MG63 (cell line): ENCODE measurements at regions not wholly inside any gene's neighbourhood (a gene's known extent, or its start where the extent isn't known, plus 50 kb on each side); places are given as distances from the start of the nearest gene placed in this dataset.

ENCODE experiments used
- DNase-seq: peaks from one replicate; pipeline ENCODE4 v3.0.0-alpha.2; 2020
- H3K27me3 ChIP-seq: fragments of 250-450 bp; sonication (Bioruptor Pico); 2 replicates; pipeline ENCODE4 v1.5.1; 2020; ENCODE audit warnings: mild to moderate bottlenecking, moderate library complexity
- H3K36me3 ChIP-seq: fragments of 250-450 bp; sonication (Bioruptor Pico); 2 replicates; pipeline ENCODE4 v1.5.1; 2020; ENCODE audit warnings: mild to moderate bottlenecking, moderate library complexity
- H3K4me3 ChIP-seq: fragments of 250-450 bp; sonication (Bioruptor Pico); 2 replicates; pipeline ENCODE4 v1.5.1; 2020; ENCODE audit warnings: mild to moderate bottlenecking, moderate library complexity
- H3K9me3 ChIP-seq: fragments of 250-450 bp; sonication (Bioruptor Pico); 2 replicates; pipeline ENCODE4 v1.5.1; 2020; ENCODE audit warnings: mild to moderate bottlenecking, moderate library complexity

DNA sequence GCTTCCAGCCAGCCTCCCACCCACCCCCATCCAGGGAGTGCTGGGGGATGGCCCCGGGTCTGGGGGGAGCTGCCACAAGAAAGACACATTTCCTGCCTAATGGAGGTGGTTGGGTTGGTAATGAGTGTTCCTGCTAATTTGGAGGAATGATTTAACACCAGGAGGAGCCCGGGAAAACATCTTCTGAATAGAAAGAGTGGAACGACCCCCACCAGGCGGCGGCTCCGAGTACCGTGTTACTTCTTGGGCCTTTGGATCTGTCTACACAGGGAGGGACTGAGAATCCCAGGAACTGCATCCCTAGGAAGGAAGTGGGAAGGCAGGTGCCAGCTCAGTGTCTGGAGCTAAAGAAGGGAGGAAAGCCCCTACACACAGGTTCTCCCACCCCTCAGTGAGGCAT lies 64.6 kb downstream of the TSPAN17 start:
- no peaks in the 10 kb centered on the region for H3K27me3 ChIP-seq

DNA sequence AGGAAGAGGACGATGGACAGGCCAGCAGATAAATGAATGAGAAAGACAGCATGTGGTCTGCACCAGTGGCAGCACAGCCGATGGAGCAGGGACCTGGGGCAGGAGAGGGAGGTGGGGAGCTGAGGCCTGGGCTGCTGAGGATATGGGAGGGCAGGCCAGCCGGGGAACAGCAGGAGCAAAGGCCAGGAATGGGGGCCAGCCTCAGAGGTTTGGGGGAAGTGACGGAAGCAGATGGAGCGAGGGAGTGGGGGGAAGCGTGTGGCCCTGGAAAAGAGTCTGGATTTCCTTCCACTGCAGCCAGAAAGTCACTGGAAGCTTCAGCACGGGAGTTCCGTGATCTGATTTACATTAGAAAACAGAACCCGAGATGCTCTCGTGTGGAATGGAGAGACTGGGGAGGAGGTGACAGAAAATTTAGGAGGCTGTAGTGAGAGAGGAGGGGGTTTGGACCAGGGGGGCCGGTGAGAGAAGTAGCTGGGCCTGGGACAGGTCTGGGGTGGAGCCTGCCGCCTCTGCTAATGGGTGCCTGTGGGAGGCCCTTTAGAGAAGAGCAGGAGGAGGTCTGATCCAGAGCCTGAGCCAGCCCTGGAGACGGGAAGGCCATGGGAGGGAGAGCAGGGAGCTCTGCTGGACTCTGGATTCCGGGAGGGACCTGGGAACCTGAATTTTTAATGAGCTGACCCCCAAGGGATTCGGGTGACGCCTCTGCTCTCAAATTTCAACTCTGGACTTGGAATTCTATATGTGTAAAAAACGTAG lies 65.4 kb downstream of the TSPAN17 start:
- no peaks in the 10 kb centered on the region for H3K27me3 ChIP-seq
- DNase-seq, result no peak
- H3K4me3 ChIP-seq, result no peak overlapping the region
- H3K9me3 ChIP-seq, result peaks cover 8% of the 10 kb centered on the region
- H3K36me3 ChIP-seq, result no peaks in the 10 kb centered on the region

More for the DNA sequence above, 64.6 kb downstream of the TSPAN17 start:
- Histone ChIP-seq H3K36me3 (no peaks in the 10 kb centered on the region), H3K9me3 (peaks cover 8% of the 10 kb centered on the region), H3K4me3 (no peak overlapping the region)
- no peak for DNase-seq

DNA sequence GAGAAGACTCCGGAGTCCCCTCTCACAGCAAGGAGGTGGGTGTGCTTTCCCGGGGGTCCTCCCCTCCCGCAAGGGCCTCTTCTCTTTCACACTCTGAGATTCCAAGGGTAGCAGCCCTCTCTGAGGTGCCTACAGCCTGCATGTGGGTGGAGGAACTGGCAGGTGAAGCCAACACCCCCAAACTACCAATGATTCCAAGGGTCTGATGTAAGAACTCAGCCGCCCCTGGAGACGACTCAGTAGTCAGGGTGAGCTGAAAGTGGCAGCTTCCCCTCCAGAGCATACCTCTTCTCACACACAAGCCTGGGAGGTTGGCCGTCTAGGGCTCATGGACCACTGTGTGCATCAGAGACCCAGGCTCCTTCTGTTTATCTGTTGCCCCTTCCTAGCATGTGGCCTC lies 66.1 kb downstream of the TSPAN17 start:
- peaks cover 8% of the 10 kb centered on the region for H3K9me3 ChIP-seq
- H3K36me3 ChIP-seq, result no peaks in the 10 kb centered on the region
- DNase-seq, result peak; percentile 36
- no peaks in the 10 kb centered on the region; the same call in 1 of the 2 replicates for H3K27me3 ChIP-seq
- H3K4me3 ChIP-seq, result no peak overlapping the region

DNA sequence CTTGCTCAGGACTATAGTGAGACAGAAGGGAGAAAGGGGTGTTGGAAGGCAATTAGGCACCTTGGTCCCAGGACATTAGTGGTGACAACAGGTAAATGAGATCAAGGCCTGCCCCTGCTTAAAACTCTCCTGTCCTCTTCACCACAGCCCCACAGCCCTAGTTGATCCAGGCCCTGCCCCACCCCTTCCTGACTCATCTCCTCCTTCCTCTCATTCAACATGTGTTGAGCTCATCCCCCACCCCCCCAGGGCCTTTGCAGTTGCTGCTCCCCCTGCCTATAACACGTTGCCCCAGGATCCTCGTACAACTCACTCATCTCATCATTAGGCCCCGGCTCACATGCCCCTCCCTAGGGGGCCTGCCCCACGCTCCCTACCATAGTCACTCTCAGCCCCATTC lies 66.8 kb downstream of the TSPAN17 start:
- DNase-seq, result peak; percentile 82

DNA sequence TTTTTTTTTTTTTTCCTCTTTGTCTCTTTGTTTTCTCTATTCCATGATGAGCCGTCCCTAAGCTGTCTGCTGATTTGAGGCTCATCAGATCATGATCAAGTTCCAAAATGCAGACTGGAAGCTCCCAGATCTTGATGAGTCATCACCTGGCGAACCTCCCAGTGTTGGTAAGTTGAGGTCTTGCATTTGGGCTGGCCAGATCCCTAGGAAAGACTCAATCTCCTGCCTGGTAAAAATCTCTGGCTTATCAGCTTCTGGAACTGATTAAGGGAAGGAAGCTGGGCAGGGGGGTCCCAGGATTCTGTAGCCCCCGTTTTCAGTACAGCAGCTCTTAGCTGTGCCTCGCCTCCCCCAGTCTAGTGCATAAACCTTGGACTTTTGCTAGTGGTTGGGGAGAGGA lies 69.0 kb downstream of the TSPAN17 start:
- Histone ChIP-seq H3K4me3 (no peak overlapping the region), H3K9me3 (peaks cover 8% of the 10 kb centered on the region), H3K36me3 (no peaks in the 10 kb centered on the region), H3K27me3 (peaks cover 3% of the 10 kb centered on the region)
- DNase-seq, result peak; percentile 92

More for the DNA sequence above, 66.8 kb downstream of the TSPAN17 start:
- Histone ChIP-seq H3K4me3 (no peak overlapping the region), H3K27me3 (peaks cover under 1% of the 10 kb centered on the region), H3K9me3 (peaks cover 8% of the 10 kb centered on the region), H3K36me3 (no peaks in the 10 kb centered on the region)

DNA sequence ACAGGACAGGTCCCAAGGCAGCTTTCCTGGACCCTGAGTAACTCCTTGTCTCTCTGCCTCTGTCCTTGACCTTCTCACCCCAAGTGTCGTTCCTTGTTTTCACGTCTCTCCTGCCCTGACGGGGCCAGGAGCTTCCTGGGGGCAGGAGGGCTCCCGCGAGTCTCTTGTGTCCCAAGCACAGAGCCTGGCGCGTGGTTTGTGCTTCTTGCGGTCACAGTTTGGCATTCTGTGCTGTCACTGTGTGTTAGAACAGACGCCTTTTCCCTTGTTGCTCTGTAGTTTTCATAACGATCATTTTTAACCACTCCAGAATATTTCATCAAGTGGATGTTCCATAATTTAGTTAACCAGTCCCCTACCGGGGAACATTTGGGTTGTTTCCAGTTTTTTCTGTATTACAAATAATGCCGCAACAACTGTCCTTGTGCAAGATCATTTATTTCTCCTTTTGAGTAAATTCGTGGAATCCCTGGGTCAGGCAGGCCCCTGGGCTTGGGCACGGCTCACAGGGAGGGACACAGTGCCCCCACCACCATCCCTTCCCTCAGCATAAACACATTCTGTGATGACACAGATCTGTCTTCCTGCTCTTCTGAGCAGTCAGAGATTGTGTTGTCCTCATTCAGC lies 71.9 kb downstream of the TSPAN17 start:
- Histone ChIP-seq H3K36me3 (no peaks in the 10 kb centered on the region), H3K4me3 (no peak overlapping the region), H3K9me3 (peaks cover 8% of the 10 kb centered on the region), H3K27me3 (peaks cover 15% of the 10 kb centered on the region)
- DNase-seq, result no peak

DNA sequence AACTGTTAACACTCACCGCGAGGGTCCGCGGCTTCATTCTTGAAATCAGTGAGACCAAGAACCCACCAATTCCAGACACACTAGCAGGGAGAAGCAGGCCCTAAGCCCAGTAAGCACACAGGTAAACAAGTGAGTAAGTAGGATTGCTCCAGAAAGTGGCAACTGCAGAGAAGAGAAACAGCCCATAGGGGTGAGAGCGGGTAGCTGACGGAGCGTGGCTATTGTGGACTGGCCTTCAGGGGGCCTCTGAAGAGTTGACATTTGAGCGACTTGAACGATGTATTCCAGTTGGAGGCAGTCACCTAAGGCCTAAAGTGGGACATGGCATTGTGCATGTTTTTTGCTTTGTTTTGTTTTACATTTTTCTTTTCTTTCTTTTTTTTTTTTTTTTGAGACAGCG lies 74.2 kb downstream of the TSPAN17 start:
- Histone ChIP-seq H3K36me3 (no peaks in the 10 kb centered on the region), H3K9me3 (no peaks in the 10 kb centered on the region), H3K4me3 (no peak overlapping the region), H3K27me3 (peaks cover 30% of the 10 kb centered on the region)
- DNase-seq, result no peak

DNA sequence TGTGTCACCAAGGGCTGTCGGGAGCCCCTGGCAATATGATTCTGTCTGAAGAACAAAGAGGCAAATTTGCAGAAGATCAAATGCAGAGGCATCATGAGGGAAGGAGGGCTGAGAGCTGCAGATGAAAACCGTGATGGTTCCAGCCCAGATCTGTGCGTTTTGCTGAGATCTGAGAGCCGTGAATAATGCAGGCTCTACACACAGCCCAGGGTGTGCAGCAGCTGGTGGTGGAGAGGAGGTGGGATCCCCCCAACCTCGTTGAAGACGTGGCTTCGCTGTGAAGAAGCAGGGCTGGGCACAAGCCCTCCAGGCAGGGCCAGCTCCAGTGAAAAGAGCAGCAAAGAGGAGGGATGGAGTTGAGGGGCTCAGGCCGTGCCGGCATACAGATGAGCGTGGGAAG lies 75.5 kb downstream of the TSPAN17 start:
- H3K4me3 ChIP-seq, result no peak overlapping the region
- no peak for DNase-seq
- no peaks in the 10 kb centered on the region for H3K36me3 ChIP-seq
- no peaks in the 10 kb centered on the region for H3K9me3 ChIP-seq
- H3K27me3 ChIP-seq, result peaks cover 30% of the 10 kb centered on the region

DNA sequence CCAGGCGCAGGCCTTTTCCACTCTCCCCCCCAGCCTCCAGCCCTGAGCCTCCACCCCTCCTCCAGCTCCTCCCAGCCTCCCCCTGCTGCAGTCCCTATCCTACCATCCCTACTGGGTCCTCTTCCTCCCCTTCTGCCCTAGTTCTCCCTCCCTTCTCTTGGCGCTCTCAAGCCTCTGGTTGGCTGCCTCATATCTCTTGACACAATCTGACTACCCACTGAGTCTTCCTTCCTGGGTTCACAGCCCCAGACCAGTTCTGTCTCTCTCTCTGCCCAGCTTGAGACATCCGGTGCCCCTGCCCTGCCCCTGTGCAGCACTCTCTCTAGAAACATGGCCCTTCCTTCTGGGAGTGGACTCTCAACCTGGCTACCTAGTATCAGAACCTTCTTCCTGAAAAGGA lies 76.2 kb downstream of the TSPAN17 start:
- Histone ChIP-seq H3K9me3 (no peaks in the 10 kb centered on the region), H3K4me3 (no peak overlapping the region), H3K36me3 (no peaks in the 10 kb centered on the region), H3K27me3 (peaks cover 30% of the 10 kb centered on the region)
- no peak for DNase-seq

DNA sequence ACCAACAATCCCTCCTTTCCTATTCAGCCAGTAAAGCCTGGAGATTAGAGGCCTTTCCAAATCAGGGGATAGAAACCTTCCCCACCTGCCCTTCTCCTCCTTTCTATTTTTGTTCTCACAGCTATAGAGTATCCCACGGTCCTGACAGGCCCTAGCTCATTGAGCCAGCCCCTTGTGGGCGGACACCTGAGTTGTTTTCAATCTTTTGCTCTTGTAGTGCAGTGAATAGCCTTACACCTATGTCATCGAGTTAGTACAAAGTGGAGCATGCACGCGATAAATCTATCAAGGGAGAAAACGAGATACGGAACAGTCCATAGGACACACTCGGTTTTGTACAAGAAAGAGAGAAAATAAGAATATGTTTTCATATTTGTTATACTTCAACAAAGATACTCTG lies 77.2 kb downstream of the TSPAN17 start:
- H3K9me3 ChIP-seq, result no peaks in the 10 kb centered on the region

DNA sequence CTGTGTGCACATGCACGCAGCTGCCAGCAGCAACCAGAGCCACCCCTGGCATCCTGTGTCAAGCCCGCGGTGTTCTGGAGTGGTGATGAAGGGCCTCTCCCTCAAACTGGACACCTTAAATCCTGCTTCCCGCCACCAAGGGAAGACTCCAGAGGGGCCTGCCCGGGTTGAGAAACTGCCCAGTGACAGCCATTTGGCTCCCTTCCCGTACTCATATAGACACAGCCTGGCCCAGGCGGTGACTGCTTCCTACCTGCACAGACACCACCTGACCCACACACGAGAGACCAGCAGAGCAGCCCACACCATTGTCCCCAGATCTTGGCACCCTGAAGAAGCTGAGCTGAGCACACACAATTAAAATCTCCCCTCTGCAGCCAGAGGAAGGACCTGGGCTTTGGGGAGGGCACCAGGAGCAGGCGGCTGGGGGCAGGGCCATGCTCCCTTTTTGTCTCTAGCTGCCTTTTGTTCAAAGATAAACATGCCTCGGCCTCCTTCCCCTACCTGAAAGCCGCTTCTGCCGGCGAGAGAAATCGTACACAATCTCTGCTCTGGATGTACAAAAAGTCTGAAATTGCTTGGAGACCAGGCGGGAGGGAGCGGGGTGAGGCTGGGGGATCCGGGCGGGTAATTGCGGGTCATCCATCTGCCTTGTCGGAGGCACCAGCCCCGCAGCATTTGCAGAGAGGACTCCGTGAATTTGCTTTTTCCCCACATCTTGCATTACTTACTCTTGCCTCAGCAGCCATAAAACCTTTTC lies 78.4 kb downstream of the TSPAN17 start:
- Histone ChIP-seq H3K4me3 (no peak overlapping the region), H3K9me3 (0 out of 2 replicates have a peak, but pooled peaks cover under 1% of the 10 kb centered on the region), H3K27me3 (peaks cover 37% of the 10 kb centered on the region), H3K36me3 (no peaks in the 10 kb centered on the region)
- DNase-seq, result no peak

More for the DNA sequence above, 77.2 kb downstream of the TSPAN17 start:
- Histone ChIP-seq H3K4me3 (no peak overlapping the region), H3K27me3 (peaks cover 29% of the 10 kb centered on the region), H3K36me3 (no peaks in the 10 kb centered on the region)
- DNase-seq, result no peak

DNA sequence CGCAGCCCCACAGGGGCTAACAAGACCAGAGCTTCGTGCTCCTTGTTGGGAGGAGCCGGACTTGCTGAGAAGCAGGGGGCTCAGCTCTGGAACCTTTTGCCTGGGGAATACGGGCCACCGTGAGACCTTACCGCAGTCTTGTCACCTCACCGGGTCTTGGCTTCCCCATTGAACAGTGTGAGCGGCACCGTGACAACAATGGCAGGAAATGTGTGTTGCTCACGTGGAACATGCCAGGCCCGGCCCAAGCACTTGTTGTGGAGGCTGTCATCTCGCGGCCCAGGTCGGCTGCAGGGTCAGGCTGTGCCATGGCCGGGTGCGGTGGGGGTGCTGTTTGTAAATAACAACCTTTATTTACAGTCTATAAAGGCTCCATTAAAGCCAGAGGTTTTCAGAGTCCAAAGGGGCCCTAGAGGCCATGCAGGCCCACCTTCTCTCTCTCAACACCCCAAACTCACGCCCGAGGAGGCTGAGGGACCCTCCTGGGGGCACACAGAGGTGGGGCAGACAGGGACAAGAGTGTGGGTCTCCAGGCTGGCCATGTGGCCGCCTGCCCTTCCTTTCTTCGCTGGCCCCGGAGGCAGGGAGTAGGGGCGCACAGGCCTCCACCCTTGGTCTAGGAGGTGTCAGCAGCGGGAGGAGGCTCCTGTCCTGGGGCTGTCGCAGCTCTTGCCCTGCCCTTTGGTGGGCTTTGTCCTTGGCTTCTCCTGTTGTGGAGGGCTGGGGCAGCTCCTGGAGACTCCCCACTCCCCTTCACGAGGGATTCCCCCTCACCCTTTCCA lies 79.7 kb downstream of the TSPAN17 start:
- Histone ChIP-seq H3K4me3 (no peak overlapping the region), H3K27me3 (peaks cover 40% of the 10 kb centered on the region), H3K9me3 (0 out of 2 replicates have a peak, but pooled peaks cover 2% of the 10 kb centered on the region), H3K36me3 (no peaks in the 10 kb centered on the region)
- no peak for DNase-seq

DNA sequence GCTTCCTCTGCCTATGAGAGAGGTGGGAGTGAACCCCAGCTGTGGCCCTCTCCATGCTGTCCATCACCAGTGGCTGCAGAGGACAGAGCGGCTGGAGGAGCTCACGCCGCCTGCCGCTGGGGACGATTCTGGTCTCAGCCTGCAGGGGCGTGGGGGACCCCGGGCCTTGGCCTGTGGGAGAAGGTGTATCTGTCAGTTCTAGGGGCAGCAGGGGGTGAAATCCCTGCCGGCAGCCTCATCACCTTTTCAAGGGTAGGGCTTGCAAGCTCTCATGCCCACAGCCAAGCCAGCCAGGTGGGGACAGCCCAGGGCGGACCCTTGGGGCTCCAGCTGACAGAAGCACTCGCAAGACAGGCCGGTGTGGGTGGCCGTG lies 80.2 kb downstream of the TSPAN17 start:
- Histone ChIP-seq H3K27me3 (peaks cover 40% of the 10 kb centered on the region), H3K36me3 (no peaks in the 10 kb centered on the region), H3K4me3 (no peak overlapping the region), H3K9me3 (0 out of 2 replicates have a peak, but pooled peaks cover 2% of the 10 kb centered on the region)
- DNase-seq, result no peak

DNA sequence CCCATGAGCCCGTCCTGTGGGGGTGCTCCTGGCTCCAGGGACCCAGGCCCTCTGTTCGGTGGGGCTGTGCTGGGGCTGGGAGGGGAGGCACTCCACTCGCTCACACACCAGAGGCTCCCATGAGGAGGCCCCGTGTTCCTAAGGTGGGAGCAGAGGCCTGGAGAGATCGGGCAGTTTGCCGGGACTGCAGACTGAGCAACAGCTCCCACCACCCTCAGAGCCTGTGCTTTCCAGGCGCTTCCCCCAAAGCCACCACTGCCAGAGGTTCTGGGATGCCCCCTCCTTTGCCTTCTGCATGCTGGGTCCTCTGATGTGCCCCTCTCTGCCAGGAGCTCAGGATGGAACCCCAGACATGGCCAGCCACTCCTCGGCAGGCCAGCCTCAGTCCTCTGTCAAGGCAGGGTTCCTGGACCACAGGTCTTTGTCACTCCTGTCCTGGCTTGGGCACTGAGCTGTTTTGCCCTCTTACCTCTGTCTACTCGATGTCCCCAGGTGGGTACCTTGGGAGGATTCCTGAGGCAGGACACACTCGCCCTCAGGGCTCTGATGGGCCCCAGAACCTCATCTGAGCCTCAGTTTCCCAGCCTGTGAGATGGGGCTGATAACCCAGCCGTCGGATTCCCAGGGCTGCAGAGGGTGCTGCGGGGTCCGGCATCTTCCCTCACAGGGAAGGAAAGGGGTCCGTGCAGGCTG lies 80.8 kb downstream of the TSPAN17 start:
- no peaks in the 10 kb centered on the region for H3K36me3 ChIP-seq
- H3K27me3 ChIP-seq, result peaks cover 37% of the 10 kb centered on the region
- H3K9me3 ChIP-seq, result 0 out of 2 replicates have a peak, but pooled peaks cover 2% of the 10 kb centered on the region
- DNase-seq, result no peak
- no peak overlapping the region for H3K4me3 ChIP-seq

DNA sequence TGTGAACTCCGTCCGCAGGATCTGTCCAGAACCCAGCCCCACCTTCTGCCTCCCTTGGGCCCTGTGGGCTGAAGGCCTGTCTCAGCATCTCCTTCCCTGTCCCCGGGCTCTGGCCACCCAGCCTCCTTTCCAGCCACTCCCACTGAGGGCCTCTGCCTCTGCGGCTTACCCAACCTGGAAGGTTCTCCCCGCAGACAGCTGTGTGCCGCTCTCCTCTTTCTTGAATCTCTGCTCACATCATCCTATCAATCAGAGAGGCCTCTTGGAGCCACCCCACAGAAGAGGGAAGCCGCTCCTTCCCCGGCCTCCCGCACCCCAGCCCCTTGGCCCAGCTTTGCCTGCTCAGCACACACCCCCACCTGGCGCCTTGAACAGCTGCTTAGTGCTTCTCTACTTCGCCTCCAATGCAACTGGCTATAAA lies 81.5 kb upstream of the UNC5A start:
- H3K27me3 ChIP-seq, result peaks cover 34% of the 10 kb centered on the region
- no peak overlapping the region for H3K4me3 ChIP-seq
- DNase-seq, result no peak
- 0 out of 2 replicates have a peak, but pooled peaks cover 2% of the 10 kb centered on the region for H3K9me3 ChIP-seq
- H3K36me3 ChIP-seq, result no peaks in the 10 kb centered on the region
